Aorta (tissue), 5 donors: ENCODE measurements at regions not wholly inside any gene's neighbourhood (a gene's known extent, or its start where the extent isn't known, plus 50 kb on each side); places are given as distances from the start of the nearest gene placed in this dataset.

Experiments used
- ATAC-seq: fragments of 200-7000 bp; cut with Tn5 transposase; one replicate; pipeline ENCODE4 v1.9.1; 2022; ENCODE audit warnings: moderate library complexity; ENCODE audit not compliant: low FRiP score
- DNase-seq, 2 donors: peaks; one replicate each; pipeline ENCODE4 v3.0.0-alpha.2; 2020
- H3K27ac ChIP-seq, 2 donors: one replicate each; pipeline ENCODE4 v1.5.1; 2013; ENCODE audit warnings: low read length in 2 of 2, mild to moderate bottlenecking in 2 of 2, moderate library complexity in 2 of 2, control low read depth in 1 of 2, inconsistent platforms in 1 of 2, low read depth in 1 of 2
- H3K27me3 ChIP-seq, 2 donors: one replicate each; pipeline ENCODE4 v1.6.1; 2013; ENCODE audit warnings: control low read depth in 1 of 2, low read length in 1 of 2, mild to moderate bottlenecking in 1 of 2, moderate library complexity in 1 of 2; ENCODE audit not compliant: insufficient read depth in 2 of 2, control insufficient read depth in 1 of 2
- H3K36me3 ChIP-seq, 2 donors: one replicate each; pipeline ENCODE4 v1.6.1; 2013; ENCODE audit warnings: control low read depth in 1 of 2, low read length in 1 of 2, mild to moderate bottlenecking in 1 of 2; ENCODE audit not compliant: insufficient read depth in 2 of 2, control insufficient read depth in 1 of 2
- H3K4me1 ChIP-seq, 2 donors: one replicate each; pipeline ENCODE4 v1.6.1; 2013; ENCODE audit warnings: low read length in 2 of 2, control low read depth in 1 of 2, mild to moderate bottlenecking in 1 of 2, moderate library complexity in 1 of 2; ENCODE audit not compliant: insufficient read depth in 2 of 2, control insufficient read depth in 1 of 2
- H3K4me3 ChIP-seq, 2 donors: one replicate each; pipeline ENCODE4 v1.5.1; 2013; ENCODE audit warnings: low read length in 2 of 2, control low read depth in 1 of 2, mild to moderate bottlenecking in 1 of 2
- H3K9me3 ChIP-seq: one replicate; pipeline ENCODE4 v1.6.1; 2013; ENCODE audit warnings: mild to moderate bottlenecking, low read length; ENCODE audit not compliant: control insufficient read depth
- WGBS, 2 donors: extraction: QIAGEN DNeasy Blood & Tissue Kit; methylation state at CpG; one replicate each; pipeline ENCODE4 v1.1.7; 2013; 5-methylcytosine and 5-hydroxymethylcytosine counted together
- intact Hi-C, 2 donors: fragments of 100-400 bp; cut with DNase I; formaldehyde crosslinking; loops; one replicate each; pipeline versions ENCODE4 v1.14.2 to v1.15.0; 2022
- donor health status: healthy with polysubstance abuse.
- donor health status: Bipolar disorder and iron deficiency.
- donor health status: DM: no; HTN: no; CAD: no.
- donor health status: DM: no; HTN: no; CAD: no.
- donor health status: DM: yes; HTN: yes; CAD: no.

DNA sequence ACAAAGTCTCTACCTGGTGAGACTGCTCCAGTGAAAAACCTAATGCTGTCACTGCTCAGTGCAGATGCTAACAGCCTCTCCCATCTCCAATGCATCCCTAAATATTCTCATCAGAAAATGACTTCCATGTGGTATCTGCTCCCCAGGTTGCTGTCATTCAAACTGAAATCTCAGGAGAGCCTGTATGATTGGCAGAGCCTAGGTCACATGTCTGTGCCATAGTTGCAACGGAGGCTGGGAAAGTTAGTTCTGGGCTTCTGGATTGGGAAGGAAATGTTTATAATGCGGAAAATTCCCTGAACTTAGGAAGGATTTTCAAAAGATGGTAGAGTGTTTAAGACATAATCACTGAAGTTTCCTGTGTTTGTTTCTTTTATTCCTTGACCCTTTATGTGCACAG lies 206.4 kb upstream of the ZKSCAN2 start:
- DNase-seq (no peak), ATAC-seq (no peak)
- H3K9me3 ChIP-seq = no peaks in the 10 kb centered on the region
- H3K36me3 ChIP-seq = no peaks in the 10 kb centered on the region
- H3K4me3 ChIP-seq = no peak overlapping the region
- H3K27me3 ChIP-seq = no peaks in the 10 kb centered on the region
- H3K27ac ChIP-seq = no peak overlapping the region
- no peaks in the 10 kb centered on the region for H3K4me1 ChIP-seq
- WGBS, 2 donors = 71 to 74% methylated on average over 2 of the region's 2 CpGs
- intact Hi-C loops = no loop called here

GRCh38 chr16:25449802-25450201 lies 192.2 kb upstream of the ZKSCAN2 start:
- H3K9me3 ChIP-seq = no peaks in the 10 kb centered on the region
- no peaks in the 10 kb centered on the region for H3K36me3 ChIP-seq
- DNase-seq = no peak
- 82 to 87% methylated on average over 2 of the region's 2 CpGs for WGBS, 2 donors
- H3K27me3 ChIP-seq = no peaks in the 10 kb centered on the region
- intact Hi-C loops = no loop called here
- no peak overlapping the region for H3K27ac ChIP-seq
- no peak for ATAC-seq
- no peak overlapping the region for H3K4me3 ChIP-seq
- no peaks in the 10 kb centered on the region for H3K4me1 ChIP-seq

- Histone ChIP-seq H3K27me3 (no peaks in the 10 kb centered on the region), H3K27ac (no peak overlapping the region), H3K4me3 (no peak overlapping the region), H3K9me3 (no peaks in the 10 kb centered on the region), H3K4me1 (no peaks in the 10 kb centered on the region), H3K36me3 (no peaks in the 10 kb centered on the region)
- DNase-seq (no peak), ATAC-seq (no peak)
- 76 to 80% methylated on average over 4 of the region's 4 CpGs for WGBS, 2 donors
- intact Hi-C loops = no loop called here
These were observed 186.3 kb upstream of the ZKSCAN2 start for GRCh38 chr16:25443994-25444393.

GRCh38 chr16:25434064-25434463 lies 176.4 kb upstream of the ZKSCAN2 start:
- Histone ChIP-seq H3K27ac (no peak overlapping the region), H3K27me3 (no peaks in the 10 kb centered on the region), H3K4me1 (no peaks in the 10 kb centered on the region), H3K36me3 (no peaks in the 10 kb centered on the region), H3K4me3 (no peak overlapping the region), H3K9me3 (no peaks in the 10 kb centered on the region)
- no peak for ATAC-seq
- WGBS, 2 donors = 71 to 80% methylated on average over 3 of the region's 3 CpGs
- DNase-seq = no peak
- intact Hi-C loops = loop anchor here in 1 of 2 donors (10.0 kb wide), 1 partner anchor 61 kb away; no protein-coding TSS in a partner anchor

DNA sequence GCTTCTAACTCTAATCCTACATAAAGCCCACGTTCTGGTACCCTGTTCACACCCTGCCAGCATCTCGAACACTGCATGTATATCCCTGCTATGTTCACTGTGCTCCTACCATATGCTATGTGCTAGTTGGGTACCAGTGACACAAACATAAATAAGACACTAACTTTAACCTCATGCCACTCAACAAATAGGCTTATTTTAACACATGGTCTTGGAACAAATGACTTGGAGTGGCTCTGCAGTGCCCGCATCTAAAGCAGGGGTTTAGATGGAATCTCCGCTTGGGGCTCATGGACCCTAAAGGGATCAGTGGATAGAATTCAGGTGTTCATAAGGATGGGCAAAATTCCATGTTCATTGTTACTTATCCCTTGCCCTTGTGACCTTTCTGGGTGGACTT lies 175.7 kb upstream of the ZKSCAN2 start:
- 70 to 71% methylated on average over 4 of the region's 4 CpGs for WGBS, 2 donors
- no peak overlapping the region for H3K27ac ChIP-seq
- H3K27me3 ChIP-seq = no peaks in the 10 kb centered on the region
- H3K4me1 ChIP-seq = no peaks in the 10 kb centered on the region
- intact Hi-C loops = loop anchor here in 1 of 2 donors (10.0 kb wide), 1 partner anchor 61 kb away; no protein-coding TSS in a partner anchor
- H3K36me3 ChIP-seq = no peaks in the 10 kb centered on the region
- H3K4me3 ChIP-seq = no peak overlapping the region
- H3K9me3 ChIP-seq = no peaks in the 10 kb centered on the region
- DNase-seq (no peak), ATAC-seq (no peak)

DNA sequence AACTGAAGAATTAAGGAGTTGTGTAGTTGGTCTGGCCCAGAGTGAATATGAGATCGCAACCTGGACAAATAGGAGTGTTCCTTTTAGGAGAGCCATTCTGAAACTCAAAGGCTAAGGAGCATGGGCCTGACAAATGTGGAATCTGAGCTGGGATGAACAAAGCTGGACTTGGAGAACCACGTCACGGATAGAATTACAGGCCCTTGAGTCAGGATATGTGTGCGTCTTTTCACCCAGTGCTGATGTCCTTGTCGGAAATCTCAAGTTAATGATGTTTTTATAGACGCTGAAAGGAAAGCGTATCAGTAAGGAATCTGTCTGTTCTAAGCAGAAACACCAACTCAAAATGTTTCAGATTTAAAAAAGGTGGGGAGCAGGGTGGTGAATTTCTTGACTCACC lies 173.8 kb upstream of the ZKSCAN2 start:
- Histone ChIP-seq H3K27ac (no peak overlapping the region), H3K36me3 (no peaks in the 10 kb centered on the region), H3K4me1 (no peaks in the 10 kb centered on the region), H3K4me3 (no peak overlapping the region), H3K27me3 (no peaks in the 10 kb centered on the region), H3K9me3 (no peaks in the 10 kb centered on the region)
- intact Hi-C loops = loop anchor here in 1 of 2 donors (10.0 kb wide), 1 partner anchor 63 kb away; no protein-coding TSS in a partner anchor
- no peak for DNase-seq
- 63 to 65% methylated on average over 7 of the region's 7 CpGs for WGBS, 2 donors
- ATAC-seq = no peak

- intact Hi-C loops = no loop called here
- ATAC-seq = no peak
- H3K27me3 ChIP-seq = no peaks in the 10 kb centered on the region
- H3K36me3 ChIP-seq = no peaks in the 10 kb centered on the region
- no peak overlapping the region for H3K4me3 ChIP-seq
- no peak for DNase-seq
- H3K27ac ChIP-seq = no peak overlapping the region
- no peaks in the 10 kb centered on the region for H3K9me3 ChIP-seq
- 73 to 84% methylated on average over 1 of the region's 1 CpG for WGBS, 2 donors
- H3K4me1 ChIP-seq = no peaks in the 10 kb centered on the region
These were observed 169.2 kb upstream of the ZKSCAN2 start for GRCh38 chr16:25426829-25427228.

DNA sequence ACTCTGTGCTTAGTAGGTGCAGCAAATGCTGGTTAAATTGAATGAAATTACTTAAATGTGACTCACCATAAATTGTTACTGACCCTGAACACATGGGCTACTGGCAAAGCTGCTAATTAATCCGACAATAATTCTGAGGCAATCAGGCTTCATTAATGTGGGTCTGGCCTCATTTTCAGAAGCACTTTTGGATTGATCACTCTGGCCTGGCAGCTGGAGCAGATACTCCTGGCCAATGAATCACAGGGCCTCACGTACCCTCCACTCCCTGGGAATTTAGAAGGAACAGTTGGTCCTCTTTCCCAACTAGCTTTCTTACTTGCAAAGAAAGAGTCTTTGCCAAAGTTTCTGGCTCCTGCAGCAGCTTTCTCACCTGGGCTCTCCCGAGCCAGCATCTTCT lies 162.0 kb upstream of the ZKSCAN2 start:
- 60 to 63% methylated on average over 3 of the region's 3 CpGs for WGBS, 2 donors

DNA sequence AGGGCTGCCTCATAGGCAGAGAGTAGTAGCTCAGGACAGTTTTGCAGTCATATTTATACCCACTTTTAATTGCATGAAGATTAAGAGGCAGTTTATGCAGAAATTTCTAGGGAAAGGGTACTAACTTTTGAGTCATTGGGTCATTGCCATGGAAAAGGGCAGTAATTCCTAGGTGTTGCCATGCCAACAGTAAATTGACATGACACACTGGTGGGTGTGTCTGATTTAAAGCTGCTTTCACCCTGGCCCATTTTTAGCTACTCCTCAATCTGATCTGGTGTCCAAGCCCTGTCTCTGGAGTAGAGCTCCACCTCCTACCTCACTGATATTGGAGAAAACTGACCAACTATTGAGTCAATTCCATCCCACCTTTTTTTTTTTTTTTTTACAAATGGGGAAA lies 161.5 kb upstream of the ZKSCAN2 start:
- Histone ChIP-seq H3K4me3 (no peak overlapping the region), H3K4me1 (no peaks in the 10 kb centered on the region), H3K9me3 (peaks cover 1% of the 10 kb centered on the region), H3K27me3 (no peaks in the 10 kb centered on the region), H3K27ac (no peak overlapping the region), H3K36me3 (no peaks in the 10 kb centered on the region)
- ATAC-seq (no peak), DNase-seq (no peak)
- intact Hi-C loops = no loop called here

More for the DNA sequence above, 162.0 kb upstream of the ZKSCAN2 start:
- Histone ChIP-seq H3K27ac (no peak overlapping the region), H3K36me3 (no peaks in the 10 kb centered on the region), H3K4me3 (no peak overlapping the region), H3K9me3 (no peaks in the 10 kb centered on the region), H3K4me1 (no peaks in the 10 kb centered on the region), H3K27me3 (no peaks in the 10 kb centered on the region)
- intact Hi-C loops = no loop called here
- no peak for DNase-seq
- no peak for ATAC-seq
